ENCODE measurements at regions not wholly inside any gene's neighbourhood (a gene's known extent, or its start where the extent isn't known, plus 50 kb on each side); places are given as distances from the start of the nearest gene placed in this dataset.

DNA sequence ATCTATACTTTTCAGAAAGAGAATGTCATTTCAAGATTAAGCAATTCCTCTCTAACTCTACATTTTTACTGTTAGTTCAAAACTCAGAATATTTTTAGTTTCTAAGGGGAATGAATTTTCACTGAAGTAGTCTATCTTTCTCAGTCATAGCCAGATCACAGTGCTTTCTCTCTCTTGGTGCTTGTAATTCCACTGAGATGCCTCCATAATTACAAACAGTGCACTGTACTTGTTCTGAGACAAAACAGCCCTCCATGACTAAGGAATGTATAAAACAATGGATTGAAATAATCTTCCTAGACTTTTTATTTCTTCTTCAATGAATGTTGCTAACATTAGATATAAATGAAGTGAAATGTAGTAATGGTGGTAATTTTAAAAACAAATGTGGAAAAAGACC is 603.2 kb upstream of the FAM241A start:
- TF ChIP-seq EZH2 (IDR thresholded peaks at IDR 0.05; ENCODE audit: borderline replicate concordance, low read depth, low read length, severe bottlenecking) = no peak
- TF ChIP-seq CTCF (IDR thresholded peaks at IDR 0.05; ENCODE audit: extremely low read depth in 1 of 2, insufficient read depth in 1 of 2, low read depth in 1 of 2, low read length in 2 of 2) = no peak
- no peak for TF ChIP-seq FOS (IDR thresholded peaks at IDR 0.05; ENCODE audit: borderline replicate concordance, insufficient read depth, low read length)
- no peak for TF ChIP-seq GATA2 (IDR thresholded peaks at IDR 0.05; ENCODE audit: insufficient read depth, insufficient read length, low read depth, low read length)

Data from endothelial cell of umbilical vein (primary cell).